Head of caudate nucleus (tissue), 42 donors: ENCODE measurements at regions not wholly inside any gene's neighbourhood (a gene's known extent, or its start where the extent isn't known, plus 50 kb on each side); places are given as distances from the start of the nearest gene placed in this dataset.
"Not testable (repeated sequence)": the region's sequence is repeated elsewhere in the genome, so short reads cannot be mapped to it uniquely, and the experiment has no call there.

ENCODE experiments used
- DNase-seq, 42 donors: peaks; one replicate each; pipeline versions ENCODE4 v3.0.0 to v3.0.0-alpha.2; 2020 to 2021; ENCODE audit warnings: mixed read lengths in 7 of 42
- intact Hi-C: fragments of 100-400 bp; cut with DNase I; formaldehyde crosslinking; loops from one replicate; pipeline ENCODE4 v1.15.0; 2022

GRCh38 chr20:56897958-56898349 lies 268.8 kb downstream of the TFAP2C start:
- intact Hi-C loops = no loop called here

GRCh38 chr20:56899506-56899905 lies 270.4 kb downstream of the TFAP2C start:
- intact Hi-C loops = no loop called here
- DNase-seq = no peak

More at GRCh38 chr20:56897958-56898349, 268.8 kb downstream of the TFAP2C start:
- DNase-seq = no peak

GRCh38 chr20:56900252-56900651 lies 271.1 kb downstream of the TFAP2C start:
- intact Hi-C loops = no loop called here

GRCh38 chr20:56903421-56903820 lies 274.3 kb downstream of the TFAP2C start:
- DNase-seq = no peak
- intact Hi-C loops = no loop called here

More at GRCh38 chr20:56900252-56900651, 271.1 kb downstream of the TFAP2C start:
- DNase-seq = no peak

- intact Hi-C loops = no loop called here
Observed at GRCh38 chr20:56903858-56904257, 274.8 kb downstream of the TFAP2C start.

GRCh38 chr20:56909918-56910714 lies 281.0 kb downstream of the TFAP2C start:
- DNase-seq = no peak
- intact Hi-C loops = no loop called here

More at GRCh38 chr20:56903858-56904257, 274.8 kb downstream of the TFAP2C start:
- no peak for DNase-seq

- DNase-seq = no peak
- intact Hi-C loops = no loop called here
Observed at GRCh38 chr20:56911946-56912345, 282.8 kb downstream of the TFAP2C start.

GRCh38 chr20:56914532-56914931 lies 285.4 kb downstream of the TFAP2C start:
- intact Hi-C loops = no loop called here
- DNase-seq = no peak

- intact Hi-C loops = no loop called here
Observed at GRCh38 chr20:56916345-56916622, 287.2 kb downstream of the TFAP2C start.

GRCh38 chr20:56920041-56920440 lies 290.9 kb downstream of the TFAP2C start:
- DNase-seq, intact Hi-C loops: not testable (repeated sequence)

More at GRCh38 chr20:56916345-56916622, 287.2 kb downstream of the TFAP2C start:
- DNase-seq = no peak

GRCh38 chr20:56922497-56922896 lies 293.4 kb downstream of the TFAP2C start:
- no peak for DNase-seq
- intact Hi-C loops = no loop called here

- intact Hi-C loops = no loop called here
Observed at GRCh38 chr20:56924292-56925081, 295.4 kb downstream of the TFAP2C start.

GRCh38 chr20:56925082-56925830 lies 296.1 kb downstream of the TFAP2C start:
- DNase-seq = peak in 21 of 42 donors; percentile 3 to 57 (median 19)
- intact Hi-C loops = no loop called here

More at GRCh38 chr20:56924292-56925081, 295.4 kb downstream of the TFAP2C start:
- no peak for DNase-seq

- intact Hi-C loops = no loop called here
- DNase-seq = no peak
Observed at GRCh38 chr20:56925831-56926170, 296.7 kb downstream of the TFAP2C start.

GRCh38 chr20:56926501-56926900 lies 297.4 kb downstream of the TFAP2C start:
- DNase-seq = no peak
- intact Hi-C loops = no loop called here

GRCh38 chr20:56927127-56927526 lies 298.0 kb downstream of the TFAP2C start:
- intact Hi-C loops = no loop called here
- no peak for DNase-seq

- DNase-seq = no peak
- intact Hi-C loops = no loop called here
Observed at GRCh38 chr20:56928007-56928406, 298.9 kb downstream of the TFAP2C start.

- no peak for DNase-seq
- intact Hi-C loops = no loop called here
Observed at GRCh38 chr20:56929606-56930005, 300.5 kb downstream of the TFAP2C start.

GRCh38 chr20:56930876-56931275 lies 301.8 kb downstream of the TFAP2C start:
- no peak for DNase-seq
- intact Hi-C loops = no loop called here
